ENCODE measurements at regions not wholly inside any gene's neighbourhood (a gene's known extent, or its start where the extent isn't known, plus 50 kb on each side); places are given as distances from the start of the nearest gene placed in this dataset.

GRCh38 chr9:81058782-81059181 is 630.6 kb downstream of the TLE1 start:
- TF ChIP-seq, protein P1, sequence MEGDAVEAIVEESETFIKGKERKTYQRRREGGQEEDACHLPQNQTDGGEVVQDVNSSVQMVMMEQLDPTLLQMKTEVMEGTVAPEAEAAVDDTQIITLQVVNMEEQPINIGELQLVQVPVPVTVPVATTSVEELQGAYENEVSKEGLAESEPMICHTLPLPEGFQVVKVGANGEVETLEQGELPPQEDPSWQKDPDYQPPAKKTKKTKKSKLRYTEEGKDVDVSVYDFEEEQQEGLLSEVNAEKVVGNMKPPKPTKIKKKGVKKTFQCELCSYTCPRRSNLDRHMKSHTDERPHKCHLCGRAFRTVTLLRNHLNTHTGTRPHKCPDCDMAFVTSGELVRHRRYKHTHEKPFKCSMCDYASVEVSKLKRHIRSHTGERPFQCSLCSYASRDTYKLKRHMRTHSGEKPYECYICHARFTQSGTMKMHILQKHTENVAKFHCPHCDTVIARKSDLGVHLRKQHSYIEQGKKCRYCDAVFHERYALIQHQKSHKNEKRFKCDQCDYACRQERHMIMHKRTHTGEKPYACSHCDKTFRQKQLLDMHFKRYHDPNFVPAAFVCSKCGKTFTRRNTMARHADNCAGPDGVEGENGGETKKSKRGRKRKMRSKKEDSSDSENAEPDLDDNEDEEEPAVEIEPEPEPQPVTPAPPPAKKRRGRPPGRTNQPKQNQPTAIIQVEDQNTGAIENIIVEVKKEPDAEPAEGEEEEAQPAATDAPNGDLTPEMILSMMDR (IDR thresholded peaks at IDR 0.05; ENCODE audit: insufficient read depth, low read depth, low read length, missing control alignments): no peak
- DNase-seq (ENCODE audit: low read depth): peak; percentile 41
- H3K4me3 ChIP-seq (ENCODE audit: low read length): no peak overlapping the region

GRCh38 chr9:81053298-81054025 is 635.9 kb downstream of the TLE1 start:
- DNase-seq (ENCODE audit: low read depth): no peak
- TF ChIP-seq, protein P1 (IDR thresholded peaks at IDR 0.05; ENCODE audit: insufficient read depth, low read depth, low read length, missing control alignments): no peak
- H3K4me3 ChIP-seq (ENCODE audit: low read length): no peak overlapping the region

DNA sequence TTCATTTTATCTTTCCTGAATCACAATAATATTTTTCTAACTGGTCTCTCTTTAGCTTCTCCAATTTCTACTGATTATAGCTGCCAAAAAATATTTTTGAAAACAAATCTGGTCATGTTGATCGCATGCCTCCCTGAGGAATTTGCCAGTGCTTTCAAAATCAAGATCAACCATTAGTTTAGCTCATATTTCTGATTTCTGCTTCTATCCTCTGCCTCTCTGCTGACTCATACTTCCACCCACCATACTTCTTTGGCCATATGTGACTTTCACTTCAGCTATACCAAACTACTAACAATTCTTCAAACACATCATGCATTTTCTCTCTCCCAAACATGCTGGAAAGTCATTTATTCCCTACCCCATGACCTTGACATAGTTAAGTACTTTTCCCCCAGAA is 636.5 kb downstream of the TLE1 start:
- no peak overlapping the region for H3K4me3 ChIP-seq (ENCODE audit: low read length)
- TF ChIP-seq, protein P1 (IDR thresholded peaks at IDR 0.05; ENCODE audit: insufficient read depth, low read depth, low read length, missing control alignments): no peak
- peak; percentile 33 for DNase-seq (ENCODE audit: low read depth)

DNA sequence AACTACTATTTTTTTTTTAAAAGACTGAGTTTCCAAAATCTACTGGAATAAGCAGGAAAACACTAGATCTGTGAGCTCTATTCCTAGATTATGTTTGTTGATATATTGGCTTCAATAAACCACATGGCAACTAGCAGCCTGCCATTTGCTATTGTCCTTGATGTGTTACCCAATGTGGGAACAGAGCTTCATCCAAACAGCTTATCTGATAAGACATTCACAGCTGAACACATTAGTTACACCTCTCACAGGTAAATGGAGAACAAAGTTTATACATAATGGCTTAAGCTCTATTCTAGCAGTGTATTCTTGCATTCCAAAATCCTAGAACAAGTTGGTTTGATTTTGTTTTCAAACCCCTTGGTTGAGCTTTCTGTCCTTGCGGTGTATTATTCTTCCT is 642.1 kb downstream of the TLE1 start:
- TF ChIP-seq, protein P1 (IDR thresholded peaks at IDR 0.05; ENCODE audit: insufficient read depth, low read depth, low read length, missing control alignments): no peak
- DNase-seq (ENCODE audit: low read depth): no peak
- no peak overlapping the region for H3K4me3 ChIP-seq (ENCODE audit: low read length)

DNA sequence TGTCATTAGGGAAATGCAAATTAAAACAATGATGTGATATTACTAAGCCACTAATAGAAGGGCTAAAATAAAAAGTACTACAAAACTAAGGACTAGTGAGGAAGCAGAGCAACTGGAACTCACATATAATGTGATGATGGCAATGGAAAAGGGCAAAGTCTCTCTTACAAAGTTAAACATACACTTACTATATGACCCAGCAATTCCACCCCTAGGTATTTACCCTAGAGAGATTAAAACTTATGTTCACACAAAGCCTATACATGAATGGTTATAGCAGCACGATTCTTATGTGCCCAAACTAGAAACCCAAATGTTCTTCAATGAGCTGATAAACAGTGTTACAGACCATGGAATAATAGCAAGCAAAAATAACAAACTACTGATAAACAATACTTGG is 643.7 kb downstream of the TLE1 start:
- H3K4me3 ChIP-seq (ENCODE audit: low read length): no peak overlapping the region
- no peak for DNase-seq (ENCODE audit: low read depth)
- TF ChIP-seq, protein P1 (IDR thresholded peaks at IDR 0.05; ENCODE audit: insufficient read depth, low read depth, low read length, missing control alignments): no peak

DNA sequence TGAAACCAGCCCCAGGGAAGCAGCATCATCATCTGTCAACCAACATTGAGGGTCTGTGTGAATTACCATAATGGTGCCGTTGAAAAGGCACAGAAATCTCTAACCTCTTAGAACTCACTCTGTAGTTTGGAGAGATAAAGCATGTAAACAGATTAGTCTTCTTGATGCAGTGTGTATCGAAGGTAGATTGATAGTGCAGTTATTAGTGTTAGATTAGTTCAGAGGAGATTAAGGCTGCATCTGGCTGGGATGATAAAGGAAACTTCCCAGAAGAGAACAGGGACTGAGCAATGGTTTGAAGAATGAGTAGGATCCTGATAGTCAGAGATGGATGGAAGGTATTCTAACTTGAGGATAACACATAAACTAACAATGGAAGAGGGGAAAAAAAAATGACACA is 651.5 kb downstream of the TLE1 start:
- no peak for DNase-seq (ENCODE audit: low read depth)
- TF ChIP-seq, protein P1 (IDR thresholded peaks at IDR 0.05; ENCODE audit: insufficient read depth, low read depth, low read length, missing control alignments): no peak
- no peak overlapping the region for H3K4me3 ChIP-seq (ENCODE audit: low read length)

DNA sequence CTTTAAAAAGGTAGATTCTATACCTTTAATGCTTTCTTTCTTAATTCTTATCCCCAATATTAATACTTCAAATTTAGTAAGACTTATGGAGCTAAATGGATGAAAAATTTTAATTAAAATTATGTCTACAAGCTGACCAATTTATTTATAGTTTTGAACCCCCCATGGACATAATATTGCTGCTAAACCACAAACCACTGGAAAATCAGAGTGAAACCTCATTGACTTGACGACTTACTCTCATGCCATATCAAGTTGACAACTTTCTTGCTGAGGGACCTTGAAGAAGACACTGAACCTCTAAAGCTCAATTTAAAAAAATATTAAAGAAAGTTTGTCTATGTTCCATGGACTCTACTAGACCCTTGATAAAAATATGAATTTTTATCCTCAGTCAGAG is 653.7 kb downstream of the TLE1 start:
- DNase-seq (ENCODE audit: low read depth): no peak
- no peak overlapping the region for H3K4me3 ChIP-seq (ENCODE audit: low read length)
- TF ChIP-seq, protein P1 (IDR thresholded peaks at IDR 0.05; ENCODE audit: insufficient read depth, low read depth, low read length, missing control alignments): no peak
